GM06990 (cell line): ENCODE measurements at regions not wholly inside any gene's neighbourhood (a gene's known extent, or its start where the extent isn't known, plus 50 kb on each side); places are given as distances from the start of the nearest gene placed in this dataset.

Experiments
- DNase-seq: peaks from one replicate; pipeline ENCODE4 v3.0.0-alpha.2; 2011; ENCODE audit not compliant: insufficient read length; ENCODE audit errors: extremely low read depth
- H3K27me3 ChIP-seq: replicated peaks from 2 replicates; pipeline ENCODE4 v1.6.0; 2011; ENCODE audit warnings: low read length; ENCODE audit not compliant: control insufficient read depth, insufficient read depth
- H3K36me3 ChIP-seq: 2 replicates; pipeline ENCODE4 v1.5.1; 2011; ENCODE audit warnings: low read length; ENCODE audit not compliant: control insufficient read depth, insufficient read depth
- H3K4me3 ChIP-seq: replicated peaks from 2 replicates; pipeline ENCODE4 v1.5.1; 2011; ENCODE audit warnings: low read depth, mild to moderate bottlenecking, control low read depth, low read length
- TF ChIP-seq, protein P1 (sequence below): IDR thresholded peaks from 2 replicates; pipeline ENCODE4 v1.5.1; 2011; ENCODE audit warnings: low read length, control low read depth, mild to moderate bottlenecking, inconsistent platforms; ENCODE audit not compliant: insufficient read depth, poor library complexity, severe bottlenecking

- H3K27me3 ChIP-seq, result peaks cover 2% of the 10 kb centered on the region; the same call in 1 of the 2 replicates
- H3K36me3 ChIP-seq, result no peaks in the 10 kb centered on the region
- H3K4me3 ChIP-seq, result no peak overlapping the region
- DNase-seq, result peak; percentile 75
- TF ChIP-seq, protein P1, sequence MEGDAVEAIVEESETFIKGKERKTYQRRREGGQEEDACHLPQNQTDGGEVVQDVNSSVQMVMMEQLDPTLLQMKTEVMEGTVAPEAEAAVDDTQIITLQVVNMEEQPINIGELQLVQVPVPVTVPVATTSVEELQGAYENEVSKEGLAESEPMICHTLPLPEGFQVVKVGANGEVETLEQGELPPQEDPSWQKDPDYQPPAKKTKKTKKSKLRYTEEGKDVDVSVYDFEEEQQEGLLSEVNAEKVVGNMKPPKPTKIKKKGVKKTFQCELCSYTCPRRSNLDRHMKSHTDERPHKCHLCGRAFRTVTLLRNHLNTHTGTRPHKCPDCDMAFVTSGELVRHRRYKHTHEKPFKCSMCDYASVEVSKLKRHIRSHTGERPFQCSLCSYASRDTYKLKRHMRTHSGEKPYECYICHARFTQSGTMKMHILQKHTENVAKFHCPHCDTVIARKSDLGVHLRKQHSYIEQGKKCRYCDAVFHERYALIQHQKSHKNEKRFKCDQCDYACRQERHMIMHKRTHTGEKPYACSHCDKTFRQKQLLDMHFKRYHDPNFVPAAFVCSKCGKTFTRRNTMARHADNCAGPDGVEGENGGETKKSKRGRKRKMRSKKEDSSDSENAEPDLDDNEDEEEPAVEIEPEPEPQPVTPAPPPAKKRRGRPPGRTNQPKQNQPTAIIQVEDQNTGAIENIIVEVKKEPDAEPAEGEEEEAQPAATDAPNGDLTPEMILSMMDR, result no peak
Observed at GRCh38 chr20:48478370-48478769, 349.4 kb downstream of the PREX1 start.

- peaks cover 2% of the 10 kb centered on the region; the same call in 1 of the 2 replicates for H3K27me3 ChIP-seq
- H3K4me3 ChIP-seq, result no peak overlapping the region
- TF ChIP-seq, protein P1, result no peak
- DNase-seq, result no peak
- H3K36me3 ChIP-seq, result no peaks in the 10 kb centered on the region
Observed at GRCh38 chr20:48476854-48477253, 350.9 kb downstream of the PREX1 start.

GRCh38 chr20:48474022-48474421 lies 353.8 kb downstream of the PREX1 start:
- peaks cover 2% of the 10 kb centered on the region; the same call in 1 of the 2 replicates for H3K27me3 ChIP-seq
- no peaks in the 10 kb centered on the region for H3K36me3 ChIP-seq
- no peak for DNase-seq
- no peak overlapping the region for H3K4me3 ChIP-seq
- TF ChIP-seq, protein P1, result no peak

DNA sequence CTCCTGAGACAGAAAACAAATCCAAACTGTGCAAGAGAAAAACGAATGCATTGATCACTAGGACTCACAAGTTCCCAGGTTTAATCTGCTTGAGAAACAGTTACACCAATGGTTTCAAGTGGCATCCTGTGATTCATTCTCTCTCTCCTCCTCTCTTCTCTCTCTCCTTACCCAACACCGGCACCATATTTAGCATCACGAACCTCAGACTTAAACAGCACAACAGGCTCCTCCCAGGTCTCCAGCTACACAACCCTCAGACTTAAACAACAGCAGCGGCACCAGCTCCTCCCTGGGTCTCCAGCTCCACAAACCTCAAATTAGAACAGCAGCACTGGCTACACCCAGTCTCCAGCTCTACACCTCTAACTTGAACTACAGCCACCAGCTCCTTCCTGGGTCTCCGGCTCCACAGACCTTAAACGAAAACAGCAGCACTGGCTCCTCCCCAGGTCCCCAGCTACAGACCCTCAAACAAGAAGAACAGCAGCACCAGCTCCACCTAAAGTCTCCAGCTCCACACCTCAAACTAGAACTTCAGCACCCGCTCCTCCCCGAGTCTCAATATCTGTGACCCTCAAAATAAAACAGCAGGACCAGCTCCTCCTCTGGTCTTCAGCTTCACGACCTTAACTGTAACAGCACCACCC lies 355.9 kb downstream of the PREX1 start:
- TF ChIP-seq, protein P1, result no peak
- H3K36me3 ChIP-seq, result no peaks in the 10 kb centered on the region
- H3K4me3 ChIP-seq, result no peak overlapping the region
- peaks cover 2% of the 10 kb centered on the region; the same call in 1 of the 2 replicates for H3K27me3 ChIP-seq
- no peak for DNase-seq

DNA sequence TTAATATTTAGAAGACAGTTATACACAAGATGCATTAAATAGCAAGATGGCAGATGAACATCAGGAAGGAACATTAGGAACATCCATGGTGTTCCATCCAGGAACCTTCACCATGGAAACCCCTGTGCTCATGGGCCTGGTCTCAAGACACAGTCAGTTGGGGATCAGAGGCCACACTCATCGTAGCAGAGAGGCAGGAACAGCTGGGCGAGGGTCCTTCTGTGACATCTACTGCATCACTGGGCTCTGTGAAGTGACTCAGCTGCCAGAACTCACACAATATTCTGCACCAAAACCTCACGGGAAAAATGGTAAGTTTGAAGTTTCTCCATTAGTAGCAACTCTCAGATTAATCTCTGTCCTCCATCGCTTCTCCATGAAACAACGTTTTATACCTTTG lies 356.6 kb downstream of the PREX1 start:
- Histone ChIP-seq H3K27me3 (peaks cover 2% of the 10 kb centered on the region; the same call in 1 of the 2 replicates), H3K36me3 (no peaks in the 10 kb centered on the region), H3K4me3 (no peak overlapping the region)
- DNase-seq, result no peak
- TF ChIP-seq, protein P1, result no peak

- DNase-seq, result no peak
- H3K27me3 ChIP-seq, result peaks cover under 1% of the 10 kb centered on the region; the same call in 1 of the 2 replicates
- TF ChIP-seq, protein P1, result no peak
- H3K4me3 ChIP-seq, result no peak overlapping the region
- H3K36me3 ChIP-seq, result no peaks in the 10 kb centered on the region
Observed at GRCh38 chr20:48470141-48470540, 357.7 kb downstream of the PREX1 start.
